Peyer's patch (tissue), 4 donors: ENCODE measurements at regions not wholly inside any gene's neighbourhood (a gene's known extent, or its start where the extent isn't known, plus 50 kb on each side); places are given as distances from the start of the nearest gene placed in this dataset.

Experiments
- CTCF ChIP-seq, 6 experiments: fragments of 450-650 bp in 4 of 6; fragments of 200-600 bp in 2 of 6; sonication (generic) in 1 of 6; IDR thresholded peaks; one replicate each; pipeline ENCODE4 v1.5.1; 2017 to 2019; ENCODE audit warnings: antibody characterized with exemption in 6 of 6, mild to moderate bottlenecking in 3 of 6, moderate library complexity in 1 of 6
- POLR2A ChIP-seq, 2 donors: fragments of 450-650 bp; IDR thresholded peaks; one replicate each; pipeline ENCODE4 v1.5.1; 2017; ENCODE audit warnings: antibody characterized with exemption in 2 of 2, mild to moderate bottlenecking in 2 of 2, moderate library complexity in 2 of 2

- TF ChIP-seq CTCF (IDR thresholded peaks at IDR 0.05), result no peak
- TF ChIP-seq POLR2A (IDR thresholded peaks at IDR 0.05), result no peak
Measured at GRCh38 chr16:85502357-85502756, 110.8 kb upstream of the GSE1 start.
